Mucosa of descending colon (tissue), 3 donors: ENCODE measurements at regions not wholly inside any gene's neighbourhood (a gene's known extent, or its start where the extent isn't known, plus 50 kb on each side); places are given as distances from the start of the nearest gene placed in this dataset.
"Not testable (repeated sequence)": the region's sequence is repeated elsewhere in the genome, so short reads cannot be mapped to it uniquely, and the experiment has no call there.

Experiments used
- ATAC-seq: fragments of 200-7000 bp; cut with Tn5 transposase; one replicate; pipeline ENCODE4 v1.9.1; 2020; ENCODE audit warnings: mild to moderate bottlenecking, moderate library complexity
- DNase-seq, 3 donors: peaks; one replicate each; pipeline ENCODE4 v3.0.0-alpha.2; 2020
- H3K36me3 ChIP-seq: fragments of 200-600 bp; one replicate; pipeline ENCODE4 v1.8.0; 2021; ENCODE audit warnings: low read depth, mild to moderate bottlenecking
- H3K4me1 ChIP-seq: fragments of 200-600 bp; one replicate; pipeline ENCODE4 v1.8.0; 2021; ENCODE audit warnings: low read depth, mild to moderate bottlenecking
- H3K4me3 ChIP-seq: fragments of 200-600 bp; one replicate; pipeline ENCODE4 v1.8.0; 2021; ENCODE audit warnings: mild to moderate bottlenecking
- H3K9me3 ChIP-seq: fragments of 200-600 bp; one replicate; pipeline ENCODE4 v1.8.0; 2021; ENCODE audit warnings: mild to moderate bottlenecking
- CTCF ChIP-seq: fragments of 200-600 bp; IDR thresholded peaks from one replicate; pipeline ENCODE4 v1.8.0; 2022; ENCODE audit warnings: antibody characterized with exemption, mild to moderate bottlenecking
- intact Hi-C, 2 donors: fragments of 100-400 bp; cut with DNase I in 1 of 2; cut with micrococcal nuclease in 1 of 2; formaldehyde crosslinking; loops; one replicate each; pipeline versions ENCODE4 v1.11.0 to v1.11.1; 2022; cut with DNase I, micrococcal nuclease
- donor health status: DM: no; HTN: no; CAD: no; lungs with moderate emphysema.
- donor health status: DM: no; HTN: no; CAD: no.
- donor health status: DM: no; HTN: yes; CAD: no.

GRCh38 chr2:240238201-240238600 is 97.7 kb upstream of the OTOS start:
- H3K9me3 ChIP-seq: no peaks in the 10 kb centered on the region
- no peak overlapping the region for H3K4me3 ChIP-seq
- H3K36me3 ChIP-seq: no peaks in the 10 kb centered on the region
- intact Hi-C loops: no loop called here
- DNase-seq: no peak
- ATAC-seq: no peak
- TF ChIP-seq CTCF: no peak
- peaks cover 4% of the 10 kb centered on the region for H3K4me1 ChIP-seq

- Histone ChIP-seq H3K4me3 (no peak overlapping the region), H3K4me1 (peaks cover 3% of the 10 kb centered on the region), H3K36me3 (no peaks in the 10 kb centered on the region), H3K9me3 (no peaks in the 10 kb centered on the region)
- TF ChIP-seq CTCF: no peak
- DNase-seq (no peak), ATAC-seq (no peak)
- intact Hi-C loops: no loop called here
Observed at GRCh38 chr2:240238786-240239185, 98.3 kb upstream of the OTOS start.

GRCh38 chr2:240239325-240239724 is 98.9 kb upstream of the OTOS start:
- no peak for TF ChIP-seq CTCF
- Histone ChIP-seq H3K4me1 (no peaks in the 10 kb centered on the region), H3K9me3 (no peaks in the 10 kb centered on the region), H3K4me3 (no peak overlapping the region), H3K36me3 (no peaks in the 10 kb centered on the region)
- no peak for ATAC-seq
- intact Hi-C loops: no loop called here
- DNase-seq: no peak

- no peak for TF ChIP-seq CTCF
- intact Hi-C loops: no loop called here
- H3K4me1 ChIP-seq: no peaks in the 10 kb centered on the region
- H3K9me3 ChIP-seq: no peaks in the 10 kb centered on the region
- ATAC-seq: no peak
- no peak for DNase-seq
- H3K36me3 ChIP-seq: no peaks in the 10 kb centered on the region
- H3K4me3 ChIP-seq: no peak overlapping the region
Observed at GRCh38 chr2:240240017-240240734, 99.7 kb upstream of the OTOS start.

- H3K4me1 ChIP-seq: no peaks in the 10 kb centered on the region
- DNase-seq: no peak
- H3K4me3 ChIP-seq: no peak overlapping the region
- ATAC-seq: no peak
- H3K9me3 ChIP-seq: no peaks in the 10 kb centered on the region
- intact Hi-C loops: no loop called here
- no peak for TF ChIP-seq CTCF
- H3K36me3 ChIP-seq: no peaks in the 10 kb centered on the region
Observed at GRCh38 chr2:240240781-240241180, 100.3 kb upstream of the OTOS start.

- DNase-seq (no peak), ATAC-seq (no peak)
- H3K4me3 ChIP-seq: no peak overlapping the region
- TF ChIP-seq CTCF: no peak
- no peaks in the 10 kb centered on the region for H3K9me3 ChIP-seq
- intact Hi-C loops: no loop called here
- no peaks in the 10 kb centered on the region for H3K36me3 ChIP-seq
- no peaks in the 10 kb centered on the region for H3K4me1 ChIP-seq
Observed at GRCh38 chr2:240241572-240241971, 101.1 kb upstream of the OTOS start.

GRCh38 chr2:240243049-240243448 is 102.6 kb upstream of the OTOS start:
- H3K4me1 ChIP-seq, DNase-seq, intact Hi-C loops, H3K4me3 ChIP-seq, H3K36me3 ChIP-seq, ATAC-seq, H3K9me3 ChIP-seq: not testable (repeated sequence)
